Right ventricle myocardium inferior (tissue), 1 donor: ENCODE measurements at regions not wholly inside any gene's neighbourhood (a gene's known extent, or its start where the extent isn't known, plus 50 kb on each side); places are given as distances from the start of the nearest gene placed in this dataset.
A peak's percentile ranks its signal among the peaks of the same experiment; 100 is the strongest.

Experiments
- ATAC-seq: fragments of 200-7000 bp; cut with Tn5 transposase; one replicate; pipeline ENCODE4 v1.9.1; 2020; ENCODE audit warnings: mild to moderate bottlenecking, moderate library complexity
- DNase-seq: peaks from one replicate; pipeline ENCODE4 v3.0.0; 2021; ENCODE audit errors: missing footprints
- intact Hi-C: fragments of 100-400 bp; cut with DNase I; formaldehyde crosslinking; loops from one replicate; pipeline ENCODE4 v1.11.0; 2022
- donor health status: DM: no; HTN: yes; CAD: no; lungs with severe emphysema.

GRCh38 chr2:190781604-190782198, 98.9 kb upstream of the GLS start:
- intact Hi-C loops: loop anchor here (2.0 to 10.0 kb wide), 2 partner anchors 249 to 373 kb away; partner anchors contain the start of gene STAT4
- DNase-seq (no peak), ATAC-seq (no peak)

GRCh38 chr2:190782264-190782663, 98.4 kb upstream of the GLS start:
- no peak for DNase-seq
- intact Hi-C loops: loop anchor here (10.0 kb wide), 1 partner anchor 373 kb away; the partner anchor contains the start of gene STAT4
- no peak for ATAC-seq

GRCh38 chr2:190783513-190784263, 96.9 kb upstream of the GLS start:
- DNase-seq (no peak), ATAC-seq (no peak)
- intact Hi-C loops: loop anchor here (10.0 kb wide), 1 partner anchor 371 kb away; the partner anchor contains the start of gene STAT4

- intact Hi-C loops: loop anchor here (10.0 kb wide), 1 partner anchor 369 kb away; the partner anchor contains the start of gene STAT4
- no peak for ATAC-seq
Measured at GRCh38 chr2:190785334-190785733, 95.3 kb upstream of the GLS start.

GRCh38 chr2:190786404-190787166, 94.0 kb upstream of the GLS start:
- peak; percentile 16 for ATAC-seq
- no peak for DNase-seq
- intact Hi-C loops: loop anchor here (10.0 kb wide), 1 partner anchor 368 kb away; the partner anchor contains the start of gene STAT4

More at GRCh38 chr2:190785334-190785733, 95.3 kb upstream of the GLS start:
- DNase-seq: no peak

GRCh38 chr2:190787743-190788235, 92.8 kb upstream of the GLS start:
- intact Hi-C loops: loop anchor here (10.0 kb wide), 1 partner anchor 367 kb away; the partner anchor contains the start of gene STAT4
- DNase-seq (no peak), ATAC-seq (no peak)

GRCh38 chr2:190789074-190790004, 91.3 kb upstream of the GLS start:
- intact Hi-C loops: loop anchor here (10.0 kb wide), 1 partner anchor 365 kb away; the partner anchor contains the start of gene STAT4
- no peak for ATAC-seq

GRCh38 chr2:190791347-190791975, 89.2 kb upstream of the GLS start:
- intact Hi-C loops: no loop called here
- DNase-seq (no peak), ATAC-seq (peak; percentile 50)

More at GRCh38 chr2:190789074-190790004, 91.3 kb upstream of the GLS start:
- DNase-seq: no peak

GRCh38 chr2:190791976-190792575, 88.5 kb upstream of the GLS start:
- intact Hi-C loops: no loop called here
- ATAC-seq: no peak
- DNase-seq: no peak

GRCh38 chr2:190792956-190793888, 87.4 kb upstream of the GLS start:
- ATAC-seq (no peak), DNase-seq (no peak)
- intact Hi-C loops: no loop called here

- intact Hi-C loops: no loop called here
Measured at GRCh38 chr2:190794377-190794776, 86.2 kb upstream of the GLS start.

GRCh38 chr2:190794790-190795189, 85.8 kb upstream of the GLS start:
- DNase-seq (no peak), ATAC-seq (no peak)
- intact Hi-C loops: no loop called here

More at GRCh38 chr2:190794377-190794776, 86.2 kb upstream of the GLS start:
- ATAC-seq (no peak), DNase-seq (no peak)

- ATAC-seq (no peak), DNase-seq (no peak)
- intact Hi-C loops: no loop called here
Measured at GRCh38 chr2:190795686-190796085, 84.9 kb upstream of the GLS start.

- ATAC-seq: no peak
- intact Hi-C loops: loop anchor here (10.0 kb wide), 2 partner anchors 275 to 475 kb away; no protein-coding TSS in a partner anchor
- DNase-seq: no peak
Measured at GRCh38 chr2:190799999-190800398, 80.6 kb upstream of the GLS start.

- ATAC-seq: no peak
- no peak for DNase-seq
- intact Hi-C loops: loop anchor here (10.0 kb wide), 2 partner anchors 276 to 476 kb away; no protein-coding TSS in a partner anchor
Measured at GRCh38 chr2:190800528-190800927, 80.1 kb upstream of the GLS start.

- intact Hi-C loops: loop anchor here (10.0 kb wide), 2 partner anchors 277 to 477 kb away; no protein-coding TSS in a partner anchor
- no peak for DNase-seq
- ATAC-seq: no peak
Measured at GRCh38 chr2:190802129-190802528, 78.5 kb upstream of the GLS start.
